HG03460 (cell line): ENCODE measurements at regions not wholly inside any gene's neighbourhood (a gene's known extent, or its start where the extent isn't known, plus 50 kb on each side); places are given as distances from the start of the nearest gene placed in this dataset.
"Not testable (repeated sequence)": the region's sequence is repeated elsewhere in the genome, so short reads cannot be mapped to it uniquely, and the experiment has no call there.

Experiments used
- ATAC-seq: cut with Tn5 transposase; IDR thresholded peaks from one replicate; pipeline ENCODE4 v1.9.1; 2021; ENCODE audit not compliant: unreplicated experiment

DNA sequence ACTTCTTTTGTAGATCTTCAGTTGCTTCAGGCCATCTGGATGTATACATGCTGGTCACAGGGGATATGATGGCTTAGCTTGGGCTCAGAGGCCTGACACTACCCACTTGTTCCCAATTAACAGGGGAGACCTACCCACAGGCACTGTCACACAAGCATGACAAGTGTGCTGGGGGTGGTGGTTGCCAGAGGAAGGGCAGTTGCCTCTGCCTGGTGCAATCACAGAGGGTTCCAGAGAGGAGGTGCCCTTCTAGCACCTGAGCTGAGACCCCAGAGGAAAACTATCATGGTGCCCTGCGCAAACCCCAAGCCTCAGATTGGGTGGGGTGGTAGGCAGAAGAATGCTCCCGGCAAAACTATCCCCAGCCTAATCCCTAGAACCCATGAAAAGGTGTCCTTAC is 65.6 kb upstream of the NANOS1 start:
- no peak for ATAC-seq

DNA sequence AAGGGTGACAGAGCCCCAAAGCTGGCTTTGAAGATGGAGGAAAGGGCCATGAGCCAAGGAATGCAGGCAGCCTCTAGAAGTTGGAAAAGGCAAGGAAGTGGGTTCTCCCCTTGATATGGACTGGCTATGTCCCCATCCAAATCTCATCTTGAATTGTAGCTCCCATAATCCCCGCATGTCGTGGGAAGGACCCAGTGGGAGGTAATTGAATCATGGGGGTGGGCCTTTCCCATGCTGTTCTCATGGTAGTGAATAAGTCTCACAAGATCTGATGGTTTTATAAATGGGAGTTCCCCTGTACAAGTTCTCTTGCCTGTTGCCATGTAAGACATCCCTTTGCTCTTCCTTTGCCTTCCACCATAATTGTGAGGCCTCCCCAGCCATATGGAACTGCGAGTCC is 65.0 kb upstream of the NANOS1 start:
- not testable (repeated sequence) for ATAC-seq

DNA sequence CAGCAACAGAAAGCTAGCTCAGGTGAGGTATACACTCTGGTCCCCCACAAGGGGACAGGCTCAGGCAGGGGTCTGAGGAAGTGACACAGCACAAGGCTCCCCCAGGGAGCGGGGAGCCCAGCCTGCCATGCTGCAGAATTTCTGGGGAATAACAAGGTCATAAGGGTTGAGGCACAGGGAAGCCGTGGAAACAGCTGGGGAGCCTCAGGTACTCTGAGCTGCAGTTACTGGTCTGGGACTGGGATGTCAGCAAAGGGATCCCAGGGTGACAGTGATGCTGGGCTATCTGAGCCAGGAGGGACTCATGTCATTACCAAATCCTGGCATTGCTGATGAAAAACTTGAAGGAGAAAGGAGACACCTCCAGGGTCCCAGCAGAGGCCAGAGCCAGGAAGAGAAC is 64.4 kb upstream of the NANOS1 start:
- no peak for ATAC-seq

DNA sequence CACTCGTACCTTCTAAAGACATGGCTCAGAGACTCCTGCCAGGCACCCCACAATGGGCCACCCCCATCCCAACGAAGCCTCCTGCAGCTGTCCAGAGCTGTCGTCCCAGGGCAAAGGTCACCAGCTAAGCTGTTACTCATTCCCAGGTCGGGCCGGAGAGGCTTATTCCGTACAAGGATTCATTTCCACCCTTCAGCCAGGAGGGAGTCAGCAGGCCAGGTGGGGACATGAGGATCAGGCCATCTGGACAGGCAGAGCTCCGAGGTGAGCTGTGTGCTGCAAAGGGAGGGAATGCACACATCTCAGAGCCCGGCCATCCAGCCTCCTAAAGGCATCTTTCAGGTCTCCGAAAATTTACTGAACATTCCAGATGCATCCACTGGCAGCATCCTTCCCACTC is 63.9 kb upstream of the NANOS1 start:
- no peak for ATAC-seq

DNA sequence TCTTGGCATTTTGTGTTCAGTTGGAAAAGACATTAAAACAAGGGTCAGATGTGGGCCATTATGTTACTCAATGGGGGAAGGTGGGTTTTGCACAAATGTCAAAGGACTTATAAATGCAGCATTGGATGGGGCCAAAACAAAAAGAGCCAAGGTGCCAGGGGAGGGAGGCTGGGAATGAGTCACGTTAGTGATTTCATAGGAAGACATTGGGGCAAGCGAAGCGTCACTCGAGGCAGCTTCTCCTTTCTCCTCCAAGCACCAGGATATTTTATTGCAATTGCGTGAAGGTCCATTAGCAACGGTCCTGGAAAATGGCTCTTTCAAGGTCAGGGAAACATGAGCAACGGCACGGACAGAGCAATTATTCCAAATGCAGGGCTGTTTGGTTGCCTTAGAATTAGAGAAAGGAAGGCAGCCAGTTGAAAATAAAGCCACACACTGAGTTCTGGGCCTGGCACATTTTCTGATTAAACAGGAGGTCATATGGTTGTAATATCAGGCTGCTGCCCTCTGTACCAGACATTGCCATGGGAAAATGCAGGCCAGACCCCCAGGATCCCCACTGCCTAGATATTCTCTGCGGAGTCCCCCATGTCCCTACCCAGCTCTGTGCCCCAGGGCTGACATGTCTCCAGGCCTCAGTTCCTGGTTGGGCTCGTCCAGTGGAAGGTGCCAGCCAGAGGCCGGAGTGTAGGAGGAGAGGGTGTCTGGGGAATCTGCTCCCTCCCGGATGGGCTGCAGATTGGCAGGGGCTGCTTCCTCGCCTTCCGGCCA is 63.3 kb upstream of the NANOS1 start:
- no peak for ATAC-seq

DNA sequence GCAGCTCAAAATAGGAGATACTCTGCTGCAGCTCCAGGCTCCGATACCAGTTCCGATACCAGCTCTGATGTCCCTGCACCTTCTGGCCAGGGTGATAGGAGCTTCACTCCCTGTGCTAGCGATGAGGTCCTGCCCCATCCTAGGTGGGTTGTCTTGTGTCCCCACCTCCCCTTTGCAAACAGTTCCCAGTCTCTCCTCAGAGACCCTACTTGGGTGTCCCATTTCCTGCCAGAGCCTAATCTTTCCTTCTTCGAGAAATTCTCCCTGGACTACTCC is 62.7 kb upstream of the NANOS1 start:
- no peak for ATAC-seq

DNA sequence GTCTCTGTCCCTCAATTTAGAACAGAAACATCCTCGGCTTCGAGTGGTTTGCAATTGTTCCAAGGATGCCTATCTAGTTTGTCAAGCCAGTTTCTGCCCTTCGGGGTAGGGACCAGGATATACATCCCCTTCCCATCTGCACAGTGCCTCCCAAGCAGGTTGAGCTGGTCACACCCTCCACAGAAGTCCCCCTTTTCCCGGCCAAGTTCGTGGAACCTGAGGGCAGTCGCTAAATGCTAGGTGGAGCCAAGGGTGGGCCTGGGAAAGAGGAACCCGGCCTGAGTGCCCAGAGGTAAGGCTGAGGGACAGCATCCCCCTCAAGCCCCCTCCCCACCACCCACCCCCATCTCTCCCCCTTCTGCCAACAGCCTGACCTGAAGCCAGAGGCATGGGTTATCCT is 62.4 kb upstream of the NANOS1 start:
- no peak for ATAC-seq

DNA sequence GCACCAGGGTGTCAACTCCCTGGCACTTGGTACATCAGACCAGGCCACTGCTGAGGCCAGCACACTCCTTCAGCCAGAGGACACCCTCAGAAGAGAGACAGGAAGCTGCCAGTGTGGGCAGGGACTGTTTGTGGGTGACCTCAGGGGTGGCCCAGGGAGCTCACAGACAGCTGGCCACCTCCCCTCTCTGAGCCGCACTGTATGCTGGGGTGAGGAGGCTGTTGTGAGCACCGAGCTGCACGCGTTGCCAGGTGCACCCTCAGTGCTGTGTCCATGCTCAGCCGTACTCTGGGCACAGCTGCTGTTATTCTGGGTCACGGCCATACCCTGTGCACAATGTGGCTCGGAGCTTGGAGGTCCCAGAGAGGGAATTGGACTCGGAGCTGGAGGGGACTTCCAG is 61.5 kb upstream of the NANOS1 start:
- ATAC-seq: no peak

DNA sequence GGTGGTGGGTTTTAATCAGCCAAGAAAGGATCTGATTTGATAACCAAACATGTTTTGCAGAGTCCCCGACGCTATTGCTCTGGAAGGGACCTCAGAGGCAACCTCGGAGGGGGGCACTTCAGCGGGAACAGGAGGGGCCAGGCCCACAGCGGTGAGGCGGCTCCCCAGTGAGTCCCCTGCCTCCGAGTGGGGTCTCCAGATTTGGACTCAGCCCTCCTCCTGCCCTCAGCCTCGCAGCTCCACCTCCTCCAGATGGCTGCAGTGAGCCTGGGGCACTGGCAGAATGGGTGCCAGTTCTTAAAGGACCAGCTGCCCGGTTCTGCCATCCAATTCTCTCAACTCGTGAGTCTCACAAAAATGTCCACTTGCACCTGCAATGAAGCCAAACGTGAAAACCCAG is 61.0 kb upstream of the NANOS1 start:
- no peak for ATAC-seq

DNA sequence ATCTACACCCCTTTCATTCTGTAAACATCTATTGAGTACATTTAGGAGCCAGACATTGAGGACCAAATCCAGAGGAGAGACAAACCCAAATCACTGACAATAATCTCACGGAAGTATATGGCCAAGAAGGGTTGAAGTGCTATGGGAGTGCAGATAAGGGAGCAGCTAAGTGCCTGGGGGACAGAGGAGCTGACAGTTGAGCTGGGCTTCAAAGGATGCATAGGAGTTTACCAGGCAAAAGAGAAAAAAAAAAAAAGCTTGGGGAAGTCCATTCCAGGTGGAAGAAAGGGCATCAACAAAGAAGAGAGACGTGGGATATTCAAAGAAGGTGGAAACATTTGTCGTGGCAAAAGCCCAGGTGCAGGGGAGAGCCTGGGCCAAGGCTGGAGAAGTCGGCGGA is 60.5 kb upstream of the NANOS1 start:
- ATAC-seq: no peak

DNA sequence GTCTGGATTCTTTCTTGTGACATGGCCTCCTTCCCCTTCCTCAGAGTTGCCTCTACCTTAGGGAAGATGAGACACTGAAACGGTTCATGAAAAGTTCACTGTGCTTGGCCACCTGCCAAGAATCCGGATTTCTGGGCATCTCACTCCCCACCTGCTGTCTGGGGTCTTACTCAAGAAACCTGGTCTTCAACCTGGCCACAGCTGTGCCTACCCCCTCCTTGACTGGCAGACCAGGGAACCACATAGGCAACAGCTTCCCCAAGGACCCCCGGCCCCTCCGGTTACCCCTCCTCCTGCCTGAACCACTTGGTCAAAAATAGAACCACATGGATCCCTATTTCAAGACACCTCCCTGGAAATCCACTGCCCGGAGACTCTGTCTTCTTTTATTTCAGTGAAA is 58.7 kb upstream of the NANOS1 start:
- no peak for ATAC-seq

DNA sequence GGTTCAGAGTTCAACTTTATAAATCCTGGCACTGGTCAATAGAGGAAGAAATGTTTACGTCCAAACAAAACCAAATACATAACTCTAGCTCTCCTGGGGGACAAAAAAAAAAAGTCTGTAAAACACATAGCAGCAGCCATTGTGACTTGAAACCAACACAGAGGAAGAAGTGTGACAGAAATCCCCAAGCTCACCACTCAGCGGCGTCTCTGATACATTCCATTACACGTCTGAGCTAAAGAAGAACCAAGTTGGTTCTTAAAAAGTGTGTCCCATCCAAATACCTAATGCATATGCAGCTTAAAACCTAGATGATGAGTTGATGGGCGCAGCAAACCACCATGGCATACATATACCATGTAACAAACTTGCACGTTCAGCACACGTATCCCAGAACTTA is 58.3 kb upstream of the NANOS1 start:
- no peak for ATAC-seq

DNA sequence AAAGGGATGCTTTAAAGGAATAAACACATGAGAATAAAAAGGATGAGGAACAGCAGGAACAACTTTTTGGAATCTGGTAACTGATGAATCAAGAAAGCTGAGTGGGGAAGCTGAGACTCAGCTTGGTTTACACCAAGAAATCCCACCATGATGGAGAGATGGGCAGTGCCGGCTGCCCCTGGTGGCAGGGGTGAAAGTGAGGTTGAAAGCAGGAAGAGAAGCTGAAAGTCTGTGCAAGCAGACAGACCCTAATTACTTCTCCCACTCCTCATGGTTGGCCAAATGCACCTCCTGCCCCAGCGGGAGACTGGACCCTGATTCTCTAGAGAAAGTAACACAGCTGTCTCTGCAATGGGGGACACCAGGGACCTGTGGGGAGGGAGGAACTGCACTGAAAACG is 57.6 kb upstream of the NANOS1 start:
- ATAC-seq: no peak

DNA sequence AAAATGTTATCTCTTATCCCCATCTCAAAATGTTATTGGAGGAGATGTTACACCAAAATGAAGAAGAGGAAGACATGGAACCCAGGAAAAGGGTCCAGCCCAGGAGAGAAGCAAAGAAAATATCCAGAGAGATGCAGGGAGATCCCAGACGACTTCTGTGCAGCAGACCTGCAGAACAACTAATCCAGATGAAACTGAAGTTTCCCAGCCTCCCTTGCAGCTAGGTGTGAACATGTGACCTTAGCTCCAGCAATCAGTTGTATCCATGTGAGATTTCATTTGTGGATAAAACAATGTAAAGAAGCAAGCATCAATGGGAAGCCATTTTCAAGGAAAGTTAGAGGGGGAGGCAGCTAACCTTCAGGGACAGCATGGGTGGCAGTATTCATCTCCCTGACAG is 55.8 kb upstream of the NANOS1 start:
- ATAC-seq: no peak

DNA sequence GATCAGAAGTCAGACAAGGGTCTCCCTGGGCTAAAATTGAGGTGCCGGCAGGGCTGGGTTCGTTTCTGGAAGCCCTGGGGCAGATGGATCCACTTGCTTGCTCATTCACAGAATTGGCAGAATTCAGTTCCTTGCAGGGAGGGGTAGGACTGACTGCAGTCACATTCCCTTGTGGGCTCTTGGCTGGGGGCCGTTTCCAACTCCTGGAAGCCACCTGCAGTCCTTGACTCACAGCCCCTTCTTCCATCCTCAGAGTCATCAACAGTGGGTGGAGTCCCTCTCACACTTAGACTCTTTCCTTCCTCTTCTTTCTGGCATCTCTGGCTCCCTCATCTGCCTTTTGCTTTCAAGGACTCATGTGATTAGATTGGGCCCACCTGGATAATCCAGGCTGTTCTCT is 54.6 kb upstream of the NANOS1 start:
- no peak for ATAC-seq

DNA sequence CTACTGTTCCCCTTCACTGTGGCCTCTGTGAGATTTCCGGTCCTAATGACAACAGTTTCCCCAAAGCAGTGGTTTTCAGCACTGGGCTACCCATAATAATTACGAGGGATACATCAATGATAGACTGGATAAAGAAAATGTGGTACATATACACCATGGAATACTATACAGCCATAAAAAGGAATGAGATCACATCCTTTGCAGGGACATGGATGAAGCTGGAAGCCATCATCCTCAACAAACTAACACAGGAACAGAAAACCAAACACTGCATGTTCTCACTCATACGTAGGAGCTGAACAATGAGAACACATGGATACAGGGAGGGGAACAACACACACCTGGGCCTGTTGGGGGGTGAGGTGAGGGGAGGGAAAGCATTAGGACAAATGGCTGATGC is 53.3 kb upstream of the NANOS1 start:
- ATAC-seq: not testable (repeated sequence)

DNA sequence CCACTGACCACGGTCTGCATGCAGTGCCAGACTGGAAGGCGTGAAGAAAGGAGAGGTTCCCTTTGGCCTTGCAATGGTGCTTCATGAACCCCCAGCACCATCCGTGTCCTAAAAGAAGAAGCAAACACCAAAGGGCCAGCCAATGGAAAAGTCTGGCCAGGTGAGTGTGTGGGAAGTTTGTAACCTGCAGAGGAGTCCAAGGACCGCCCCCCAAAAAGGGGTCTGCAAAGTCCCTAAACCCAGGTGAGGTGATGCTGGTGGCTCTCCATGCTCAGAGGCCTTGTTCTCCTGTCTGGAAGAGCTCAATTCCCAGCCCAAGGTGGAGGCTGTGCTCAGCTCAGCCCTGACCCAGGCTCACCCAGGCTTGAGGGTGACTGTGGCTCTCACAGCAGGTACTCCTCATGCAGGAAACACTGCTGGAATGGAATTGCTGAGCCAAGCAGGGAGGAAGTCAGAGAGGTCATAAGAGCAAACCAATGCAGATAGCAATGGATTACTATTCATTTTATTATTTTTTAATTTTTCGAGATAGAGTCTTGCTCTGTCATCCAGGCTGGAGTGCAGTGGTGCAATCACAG is 52.4 kb upstream of the NANOS1 start:
- ATAC-seq: no peak

DNA sequence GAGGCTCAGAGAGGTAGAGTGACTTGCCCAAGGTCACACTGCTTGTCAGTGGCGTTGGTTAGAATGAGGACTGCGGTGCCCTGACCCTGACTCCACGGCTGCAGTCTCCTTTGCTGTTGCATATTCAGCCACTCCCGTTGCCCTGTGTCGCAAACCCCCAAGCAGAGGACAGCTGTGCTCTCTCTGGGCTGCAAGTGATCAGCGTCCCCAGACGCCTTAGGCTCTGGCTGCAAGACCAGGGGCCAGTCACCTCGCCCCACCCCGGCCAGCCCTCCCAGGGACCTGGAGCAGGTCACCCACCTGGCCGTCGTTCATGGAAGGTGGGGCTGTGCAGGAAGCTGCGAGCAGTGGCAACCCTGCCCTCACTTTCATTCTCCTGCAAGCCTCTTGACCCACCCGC is 51.7 kb upstream of the NANOS1 start:
- ATAC-seq: no peak

DNA sequence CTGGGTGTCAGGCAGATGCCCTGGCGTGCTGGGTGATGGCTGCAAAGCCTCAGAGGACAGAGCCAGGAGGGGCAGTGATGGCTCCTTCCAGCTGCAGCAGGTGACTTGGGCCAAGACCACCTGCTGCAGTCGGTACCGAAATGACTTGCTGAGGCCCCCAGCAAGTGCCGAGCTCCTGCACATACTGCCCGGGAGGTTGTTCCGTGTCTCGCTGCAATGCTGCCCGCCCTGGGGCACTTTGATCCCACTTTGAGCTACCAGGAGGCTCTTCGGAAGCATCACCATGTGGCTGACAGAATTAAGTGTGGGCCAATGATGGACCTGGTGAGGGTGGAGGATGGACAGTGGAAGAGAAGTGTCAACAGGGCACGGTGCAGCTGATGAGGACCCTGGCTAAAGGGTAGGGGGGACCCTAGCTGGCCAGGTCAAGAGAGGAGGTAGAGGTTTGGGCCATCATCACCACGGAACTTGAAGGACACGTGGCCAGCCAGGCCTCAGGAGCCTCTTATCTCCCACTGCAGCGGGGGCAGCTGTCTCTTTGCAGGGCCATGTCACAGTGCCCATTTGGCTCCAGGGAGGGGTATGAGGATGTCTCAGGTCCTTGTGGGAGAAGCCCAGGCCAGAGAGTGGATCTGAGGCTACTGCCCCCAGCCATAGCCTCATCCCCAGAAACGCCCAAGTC is 51.1 kb upstream of the NANOS1 start:
- ATAC-seq: no peak

DNA sequence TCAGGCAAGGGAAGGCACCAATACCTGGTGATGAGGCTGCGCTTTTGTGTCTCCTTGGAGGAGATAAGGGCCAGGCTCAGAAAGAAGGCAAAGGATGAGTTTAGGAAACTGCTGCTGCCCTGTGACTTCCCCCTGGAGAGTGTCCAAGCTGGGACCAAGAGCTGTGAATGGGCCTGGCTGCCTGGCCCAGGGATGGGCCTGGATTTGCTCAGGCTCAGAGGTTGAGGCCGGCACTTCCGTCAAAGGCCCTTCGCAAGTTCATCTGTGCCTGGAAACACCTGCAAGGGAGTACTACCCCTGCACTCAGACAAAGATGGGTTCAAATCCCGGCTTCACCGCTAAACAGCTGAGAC is 50.5 kb upstream of the NANOS1 start:
- ATAC-seq: no peak

DNA sequence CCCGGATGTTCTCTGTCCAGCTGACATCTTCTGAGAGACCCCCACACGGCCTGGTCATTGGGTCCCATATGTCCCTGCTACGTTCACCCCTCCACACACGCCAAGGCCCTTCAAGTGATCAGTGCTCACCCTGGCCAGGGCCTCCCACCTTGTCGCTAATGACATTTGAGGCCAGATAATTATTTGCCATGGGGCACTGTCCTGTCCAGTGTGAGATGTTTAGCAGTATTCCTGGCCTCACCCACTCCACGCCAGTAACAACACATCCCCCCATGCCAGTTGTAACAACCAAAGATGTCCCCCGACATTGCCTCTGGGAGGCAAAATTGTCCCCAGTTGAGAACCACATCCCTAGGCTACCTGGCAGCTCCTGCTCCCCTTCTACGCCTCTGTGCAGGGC is 49.9 kb upstream of the NANOS1 start:
- ATAC-seq: no peak
